ENCODE measurements at regions not wholly inside any gene's neighbourhood (a gene's known extent, or its start where the extent isn't known, plus 50 kb on each side); places are given as distances from the start of the nearest gene placed in this dataset.

DNA sequence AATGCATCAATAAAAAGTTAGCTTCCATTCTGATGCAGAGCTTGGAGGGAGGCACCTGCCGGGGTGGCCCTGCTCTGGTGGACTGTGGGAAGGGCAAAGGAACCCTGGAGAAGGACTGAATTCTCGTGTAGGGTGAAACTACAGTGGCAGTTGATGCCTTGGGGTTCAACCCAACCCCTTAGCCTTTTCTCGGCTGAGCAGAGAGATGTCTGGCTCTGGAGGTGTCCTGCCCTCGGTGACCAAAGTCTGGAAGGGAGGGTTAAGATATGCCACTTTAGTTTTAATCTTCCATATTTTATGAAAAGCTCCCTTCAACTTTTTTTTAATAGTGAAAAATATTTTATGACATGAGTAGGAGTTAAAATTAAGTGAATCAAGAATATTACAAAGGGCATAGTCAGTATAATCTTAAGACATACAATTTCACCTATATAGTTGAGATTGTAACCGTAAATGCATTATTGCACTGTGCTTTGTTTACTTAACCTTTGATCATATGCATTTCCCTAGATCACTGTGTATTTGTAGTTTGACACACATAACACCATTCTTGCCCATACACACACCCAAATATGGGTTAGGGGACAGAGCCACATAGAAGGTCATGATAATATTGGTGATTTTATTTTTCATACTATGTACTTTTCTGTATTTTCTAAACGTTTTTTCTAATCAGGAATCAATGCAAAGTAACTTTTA lies 179.6 kb downstream of the MCHR2 start (continued):
- TF ChIP-seq SRF (IDR thresholded peaks at IDR 0.05; ENCODE audit: low read depth) (no peak), POLR2A (IDR thresholded peaks at IDR 0.05; ENCODE audit: borderline replicate concordance, extremely low read depth, insufficient read depth, insufficient read length) (no peak)

DNA sequence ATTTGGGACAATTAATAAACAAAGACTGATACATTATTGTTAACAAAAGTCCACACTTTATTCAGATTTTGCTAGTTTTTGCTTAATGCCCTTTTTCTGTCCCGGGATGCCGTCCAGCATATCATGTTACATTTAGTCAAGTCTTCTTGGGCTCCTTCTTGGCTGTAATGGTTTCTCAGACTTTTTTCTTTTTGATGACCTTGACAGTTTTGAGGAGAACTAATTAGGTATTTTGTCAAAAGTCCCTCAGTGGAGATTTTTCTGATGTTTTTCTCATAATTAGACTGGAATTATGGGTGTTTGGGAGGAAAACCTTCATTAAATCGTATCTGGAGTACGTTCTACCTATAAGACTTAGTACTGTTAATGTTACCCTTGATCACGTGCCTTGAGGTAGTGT lies 177.2 kb downstream of the MCHR2 start:
- CTCF ChIA-PET: no interaction called here
- H3K36me3 ChIP-seq (ENCODE audit: control insufficient read depth in 1 of 2, insufficient read depth in 2 of 2, low read length in 2 of 2): no peaks in the 10 kb centered on the region
- no peak overlapping the region for H3K27ac ChIP-seq (ENCODE audit: low read depth, low read length)
- no peaks in the 10 kb centered on the region for H3K4me1 ChIP-seq (ENCODE audit: control insufficient read depth in 1 of 2, insufficient read depth in 2 of 2, low read length in 2 of 2)
- no peaks in the 10 kb centered on the region for H4K20me1 ChIP-seq (ENCODE audit: insufficient read depth)
- no peaks in the 10 kb centered on the region for H3K9me2 ChIP-seq (ENCODE audit: insufficient read depth)
- no peaks in the 10 kb centered on the region for H3K79me2 ChIP-seq (ENCODE audit: insufficient read depth, low read length)
- H3K4me3 ChIP-seq (replicated peaks in 1 of 2; ENCODE audit: low read depth in 1 of 2, low read length in 2 of 2): no peak overlapping the region
- no peak for ATAC-seq
- BruUV-seq (replicated peaks): no TSS peak
- RAD21 ChIA-PET (ENCODE audit: low non-redundant PET in 1 of 2, low total read pairs in 2 of 2, uncharacterized antibody in 2 of 2, unreplicated experiment in 2 of 2): no interaction called here
- H3K9me3 ChIP-seq (ENCODE audit: control insufficient read depth in 1 of 2, insufficient read depth in 1 of 2, low read depth in 1 of 2, low read length in 2 of 2): no peaks in the 10 kb centered on the region
- no peak overlapping the region for H3K9ac ChIP-seq (ENCODE audit: low read length)
- H2AFZ ChIP-seq (ENCODE audit: low read depth, low read length, poor library complexity, severe bottlenecking): no peak overlapping the region
- DNase-seq (ENCODE audit: low read depth, low spot score): no peak
- TF ChIP-seq JUND (IDR thresholded peaks at IDR 0.05): no peak
- TF ChIP-seq ZNF274 (IDR thresholded peaks at IDR 0.05; ENCODE audit: low read depth, low read length): no peak
- no peak for TF ChIP-seq FOSL1 (IDR thresholded peaks at IDR 0.05; ENCODE audit: low read depth)
- no peak for TF ChIP-seq ELF1 (IDR thresholded peaks at IDR 0.05; ENCODE audit: borderline replicate concordance, low read depth)
- TF ChIP-seq, protein P1, sequence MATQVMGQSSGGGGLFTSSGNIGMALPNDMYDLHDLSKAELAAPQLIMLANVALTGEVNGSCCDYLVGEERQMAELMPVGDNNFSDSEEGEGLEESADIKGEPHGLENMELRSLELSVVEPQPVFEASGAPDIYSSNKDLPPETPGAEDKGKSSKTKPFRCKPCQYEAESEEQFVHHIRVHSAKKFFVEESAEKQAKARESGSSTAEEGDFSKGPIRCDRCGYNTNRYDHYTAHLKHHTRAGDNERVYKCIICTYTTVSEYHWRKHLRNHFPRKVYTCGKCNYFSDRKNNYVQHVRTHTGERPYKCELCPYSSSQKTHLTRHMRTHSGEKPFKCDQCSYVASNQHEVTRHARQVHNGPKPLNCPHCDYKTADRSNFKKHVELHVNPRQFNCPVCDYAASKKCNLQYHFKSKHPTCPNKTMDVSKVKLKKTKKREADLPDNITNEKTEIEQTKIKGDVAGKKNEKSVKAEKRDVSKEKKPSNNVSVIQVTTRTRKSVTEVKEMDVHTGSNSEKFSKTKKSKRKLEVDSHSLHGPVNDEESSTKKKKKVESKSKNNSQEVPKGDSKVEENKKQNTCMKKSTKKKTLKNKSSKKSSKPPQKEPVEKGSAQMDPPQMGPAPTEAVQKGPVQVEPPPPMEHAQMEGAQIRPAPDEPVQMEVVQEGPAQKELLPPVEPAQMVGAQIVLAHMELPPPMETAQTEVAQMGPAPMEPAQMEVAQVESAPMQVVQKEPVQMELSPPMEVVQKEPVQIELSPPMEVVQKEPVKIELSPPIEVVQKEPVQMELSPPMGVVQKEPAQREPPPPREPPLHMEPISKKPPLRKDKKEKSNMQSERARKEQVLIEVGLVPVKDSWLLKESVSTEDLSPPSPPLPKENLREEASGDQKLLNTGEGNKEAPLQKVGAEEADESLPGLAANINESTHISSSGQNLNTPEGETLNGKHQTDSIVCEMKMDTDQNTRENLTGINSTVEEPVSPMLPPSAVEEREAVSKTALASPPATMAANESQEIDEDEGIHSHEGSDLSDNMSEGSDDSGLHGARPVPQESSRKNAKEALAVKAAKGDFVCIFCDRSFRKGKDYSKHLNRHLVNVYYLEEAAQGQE (IDR thresholded peaks at IDR 0.05; ENCODE audit: low read depth): no peak
- no peak for TF ChIP-seq ZFX (IDR thresholded peaks at IDR 0.05)
- POLR2A ChIA-PET: no interaction called here
- intact Hi-C loops (cut with micrococcal nuclease): no loop called here
- no peaks in the 10 kb centered on the region for H3K27me3 ChIP-seq (ENCODE audit: insufficient read depth, low read length)
- H3K4me2 ChIP-seq (ENCODE audit: low read length): no peak overlapping the region

All from HCT116 (cell line).